ENCODE measurements at regions not wholly inside any gene's neighbourhood (a gene's known extent, or its start where the extent isn't known, plus 50 kb on each side); places are given as distances from the start of the nearest gene placed in this dataset.

DNA sequence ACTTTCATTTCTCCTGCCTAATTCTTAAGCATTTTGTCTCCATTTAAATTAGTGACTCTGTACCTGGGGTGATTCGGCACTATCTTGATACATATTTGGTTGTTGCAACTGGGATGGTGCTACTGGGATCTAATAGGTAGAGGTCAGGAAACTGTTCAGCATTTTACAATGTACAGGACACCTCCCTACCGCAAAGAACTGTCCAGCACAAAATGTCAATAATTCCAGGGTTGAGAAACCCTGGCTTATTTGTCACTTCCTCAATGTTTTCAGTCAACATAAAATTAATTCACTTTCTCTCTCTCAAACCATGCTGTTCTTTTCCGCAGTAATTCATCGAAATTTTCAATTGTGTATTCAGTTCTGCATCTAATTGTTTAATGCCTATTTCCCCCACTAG is 151.4 kb upstream of the CALCR start:
- no peak for TF ChIP-seq ISL1 (CRISPR knock-in tag; IDR thresholded peaks at IDR 0.05)
- no peak for TF ChIP-seq ARNTL (CRISPR knock-in tag; IDR thresholded peaks at IDR 0.05; ENCODE audit: borderline replicate concordance, low read depth)
- TF ChIP-seq ZNF70 (CRISPR knock-in tag; IDR thresholded peaks at IDR 0.05) = no peak
- TF ChIP-seq TOX (CRISPR knock-in tag; IDR thresholded peaks at IDR 0.05; ENCODE audit: borderline replicate concordance) = no peak
- TF ChIP-seq RARB (CRISPR knock-in tag; IDR thresholded peaks at IDR 0.05) = no peak
- TF ChIP-seq, protein P1, sequence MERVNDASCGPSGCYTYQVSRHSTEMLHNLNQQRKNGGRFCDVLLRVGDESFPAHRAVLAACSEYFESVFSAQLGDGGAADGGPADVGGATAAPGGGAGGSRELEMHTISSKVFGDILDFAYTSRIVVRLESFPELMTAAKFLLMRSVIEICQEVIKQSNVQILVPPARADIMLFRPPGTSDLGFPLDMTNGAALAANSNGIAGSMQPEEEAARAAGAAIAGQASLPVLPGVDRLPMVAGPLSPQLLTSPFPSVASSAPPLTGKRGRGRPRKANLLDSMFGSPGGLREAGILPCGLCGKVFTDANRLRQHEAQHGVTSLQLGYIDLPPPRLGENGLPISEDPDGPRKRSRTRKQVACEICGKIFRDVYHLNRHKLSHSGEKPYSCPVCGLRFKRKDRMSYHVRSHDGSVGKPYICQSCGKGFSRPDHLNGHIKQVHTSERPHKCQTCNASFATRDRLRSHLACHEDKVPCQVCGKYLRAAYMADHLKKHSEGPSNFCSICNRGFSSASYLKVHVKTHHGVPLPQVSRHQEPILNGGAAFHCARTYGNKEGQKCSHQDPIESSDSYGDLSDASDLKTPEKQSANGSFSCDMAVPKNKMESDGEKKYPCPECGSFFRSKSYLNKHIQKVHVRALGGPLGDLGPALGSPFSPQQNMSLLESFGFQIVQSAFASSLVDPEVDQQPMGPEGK (CRISPR knock-in tag; IDR thresholded peaks at IDR 0.05; ENCODE audit: borderline replicate concordance) = no peak

Data from SK-N-SH treated with all-trans-retinoic acid at 6 μM for 48 hours (cell line).